Prostate gland (tissue), 2 donors: ENCODE measurements at regions not wholly inside any gene's neighbourhood (a gene's known extent, or its start where the extent isn't known, plus 50 kb on each side); places are given as distances from the start of the nearest gene placed in this dataset.

Source experiments
- DNase-seq: peaks from one replicate; pipeline ENCODE4 v3.0.0-alpha.2; 2019; ENCODE audit warnings: low spot score
- H3K27ac ChIP-seq, 2 donors: fragments of 200-600 bp; sonication (generic); 2 replicates each; pipeline ENCODE4 v1.5.1; 2017 to 2019
- H3K27me3 ChIP-seq: fragments of 200-600 bp; sonication (generic); replicated peaks from 2 replicates; pipeline ENCODE4 v1.5.1; 2019; ENCODE audit not compliant: insufficient read depth
- H3K36me3 ChIP-seq, 2 donors: fragments of 200-600 bp; sonication (generic); 1 replicate in 1 of 2; 2 replicates in 1 of 2; pipeline versions ENCODE4 v1.5.1 to v1.8.1; 2017 to 2019
- H3K4me1 ChIP-seq: fragments of 200-600 bp; sonication (generic); replicated peaks from 2 replicates; pipeline ENCODE4 v1.5.1; 2019
- H3K4me3 ChIP-seq, 2 donors: fragments of 200-600 bp; sonication (generic); 2 replicates each; pipeline ENCODE4 v1.5.1; 2017 to 2019
- H3K9me3 ChIP-seq: fragments of 200-600 bp; sonication (generic); 2 replicates; pipeline ENCODE4 v1.5.1; 2017
- POLR2A ChIP-seq: fragments of 450-650 bp; IDR thresholded peaks from one replicate; pipeline ENCODE4 v1.6.1; 2016; ENCODE audit warnings: antibody characterized with exemption, mild to moderate bottlenecking
- POLR2AphosphoS5 ChIP-seq: sonication (generic); formaldehyde crosslinking; IDR thresholded peaks from one replicate; pipeline ENCODE4 v1.6.1; 2017; ENCODE audit warnings: antibody characterized with exemption
- WGBS: methylation state at CpG from one replicate; pipeline ENCODE4 v1.1.5; 2018; 5-methylcytosine and 5-hydroxymethylcytosine counted together
- intact Hi-C: fragments of 100-400 bp; cut with DNase I; formaldehyde crosslinking; loops from one replicate; pipeline ENCODE4 v1.14.2; 2022
- TF ChIP-seq, protein P1 (sequence below), 4 experiments: fragments of 200-600 bp in 2 of 4; fragments of 450-650 bp in 2 of 4; sonication (generic) in 2 of 4; IDR thresholded peaks; 1 replicate in 3 of 4; 2 replicates in 1 of 4; pipeline ENCODE4 v1.5.1; 2016 to 2019; ENCODE audit warnings: antibody characterized with exemption in 4 of 4, mild to moderate bottlenecking in 2 of 4, moderate library complexity in 2 of 4

GRCh38 chr2:163471947-163472346 lies 263.9 kb downstream of the FIGN start:
- WGBS: 12% methylated on average over 1 of the region's 1 CpG
- no peak for DNase-seq
- H3K27me3 ChIP-seq: no peaks in the 10 kb centered on the region
- no peaks in the 10 kb centered on the region for H3K36me3 ChIP-seq
- intact Hi-C loops: no loop called here
- no peak overlapping the region for H3K27ac ChIP-seq
- TF ChIP-seq POLR2A: no peak
- TF ChIP-seq, protein P1, sequence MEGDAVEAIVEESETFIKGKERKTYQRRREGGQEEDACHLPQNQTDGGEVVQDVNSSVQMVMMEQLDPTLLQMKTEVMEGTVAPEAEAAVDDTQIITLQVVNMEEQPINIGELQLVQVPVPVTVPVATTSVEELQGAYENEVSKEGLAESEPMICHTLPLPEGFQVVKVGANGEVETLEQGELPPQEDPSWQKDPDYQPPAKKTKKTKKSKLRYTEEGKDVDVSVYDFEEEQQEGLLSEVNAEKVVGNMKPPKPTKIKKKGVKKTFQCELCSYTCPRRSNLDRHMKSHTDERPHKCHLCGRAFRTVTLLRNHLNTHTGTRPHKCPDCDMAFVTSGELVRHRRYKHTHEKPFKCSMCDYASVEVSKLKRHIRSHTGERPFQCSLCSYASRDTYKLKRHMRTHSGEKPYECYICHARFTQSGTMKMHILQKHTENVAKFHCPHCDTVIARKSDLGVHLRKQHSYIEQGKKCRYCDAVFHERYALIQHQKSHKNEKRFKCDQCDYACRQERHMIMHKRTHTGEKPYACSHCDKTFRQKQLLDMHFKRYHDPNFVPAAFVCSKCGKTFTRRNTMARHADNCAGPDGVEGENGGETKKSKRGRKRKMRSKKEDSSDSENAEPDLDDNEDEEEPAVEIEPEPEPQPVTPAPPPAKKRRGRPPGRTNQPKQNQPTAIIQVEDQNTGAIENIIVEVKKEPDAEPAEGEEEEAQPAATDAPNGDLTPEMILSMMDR (IDR thresholded peaks at IDR 0.05): no peak
- TF ChIP-seq POLR2AphosphoS5: no peak
- no peaks in the 10 kb centered on the region for H3K4me1 ChIP-seq
- H3K9me3 ChIP-seq: no peaks in the 10 kb centered on the region
- H3K4me3 ChIP-seq: no peak overlapping the region

- H3K27me3 ChIP-seq: no peaks in the 10 kb centered on the region
- TF ChIP-seq, protein P1 (IDR thresholded peaks at IDR 0.05): no peak
- TF ChIP-seq POLR2A (no peak), POLR2AphosphoS5 (no peak)
- no peaks in the 10 kb centered on the region for H3K9me3 ChIP-seq
- no peaks in the 10 kb centered on the region for H3K4me1 ChIP-seq
- intact Hi-C loops: no loop called here
- H3K36me3 ChIP-seq: no peaks in the 10 kb centered on the region
- no peak overlapping the region for H3K4me3 ChIP-seq
- no peak for DNase-seq
- H3K27ac ChIP-seq: no peak overlapping the region
- WGBS: 20% methylated on average over 3 of the region's 3 CpGs
Measured at GRCh38 chr2:163469561-163469962, 266.2 kb downstream of the FIGN start.

GRCh38 chr2:163467251-163467630 lies 268.6 kb downstream of the FIGN start:
- no peak overlapping the region for H3K27ac ChIP-seq

DNA sequence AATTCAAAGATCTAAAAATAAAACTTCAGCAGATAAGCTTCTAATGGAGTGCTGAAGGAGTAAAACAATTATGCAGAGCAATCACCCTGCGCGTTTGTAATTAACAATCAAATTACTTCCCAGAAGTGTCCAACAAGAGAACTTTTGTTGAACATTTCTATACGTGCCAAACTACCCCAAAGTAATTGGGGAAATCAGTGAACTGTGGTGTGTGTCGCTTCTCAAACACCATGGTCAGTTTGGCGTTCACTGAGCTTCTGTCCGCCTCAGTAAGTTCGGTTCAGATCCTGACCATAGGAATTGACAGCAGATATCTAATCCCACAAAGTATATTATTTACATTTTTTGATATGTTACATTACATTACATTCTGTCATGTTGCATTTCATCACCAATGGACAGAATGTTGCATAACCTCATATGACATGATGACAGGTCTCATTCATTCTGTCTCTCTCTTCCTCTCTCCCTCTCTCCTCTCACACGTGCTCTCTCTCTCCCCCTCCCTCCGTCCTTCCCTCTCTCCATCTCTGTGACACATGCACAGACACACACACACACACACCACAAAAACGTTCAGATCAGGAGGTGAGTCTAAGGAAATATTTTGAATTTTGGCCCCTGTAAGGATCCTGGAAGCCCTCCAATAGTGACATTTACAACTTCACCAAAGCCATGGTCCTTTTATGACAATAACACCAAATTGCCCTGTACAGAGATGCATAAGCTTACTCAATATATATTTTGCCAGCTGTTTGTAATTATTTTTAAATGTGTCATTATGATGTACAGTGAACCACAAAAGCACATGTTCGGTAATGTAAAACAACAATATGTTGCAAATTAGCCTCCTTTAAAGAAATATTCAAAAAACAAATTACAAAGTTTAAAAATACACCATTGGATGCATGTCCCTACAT lies 269.2 kb downstream of the FIGN start:
- H3K27ac ChIP-seq: no peak overlapping the region
- no peak for DNase-seq
- H3K9me3 ChIP-seq: no peaks in the 10 kb centered on the region
- no peaks in the 10 kb centered on the region for H3K36me3 ChIP-seq
- H3K4me3 ChIP-seq: no peak overlapping the region
- no peaks in the 10 kb centered on the region for H3K4me1 ChIP-seq
- 71% methylated on average over 11 of the region's 11 CpGs for WGBS
- TF ChIP-seq, protein P1 (IDR thresholded peaks at IDR 0.05): no peak
- intact Hi-C loops: no loop called here
- H3K27me3 ChIP-seq: no peaks in the 10 kb centered on the region

More at GRCh38 chr2:163467251-163467630, 268.6 kb downstream of the FIGN start:
- no peaks in the 10 kb centered on the region for H3K9me3 ChIP-seq
- WGBS: 76% methylated on average over 10 of the region's 10 CpGs
- intact Hi-C loops: no loop called here
- H3K27me3 ChIP-seq: no peaks in the 10 kb centered on the region
- H3K36me3 ChIP-seq: no peaks in the 10 kb centered on the region
- no peak for TF ChIP-seq POLR2A
- TF ChIP-seq, protein P1 (IDR thresholded peaks at IDR 0.05): no peak
- TF ChIP-seq POLR2AphosphoS5: no peak
- no peak for DNase-seq
- no peak overlapping the region for H3K4me3 ChIP-seq
- no peaks in the 10 kb centered on the region for H3K4me1 ChIP-seq

DNA sequence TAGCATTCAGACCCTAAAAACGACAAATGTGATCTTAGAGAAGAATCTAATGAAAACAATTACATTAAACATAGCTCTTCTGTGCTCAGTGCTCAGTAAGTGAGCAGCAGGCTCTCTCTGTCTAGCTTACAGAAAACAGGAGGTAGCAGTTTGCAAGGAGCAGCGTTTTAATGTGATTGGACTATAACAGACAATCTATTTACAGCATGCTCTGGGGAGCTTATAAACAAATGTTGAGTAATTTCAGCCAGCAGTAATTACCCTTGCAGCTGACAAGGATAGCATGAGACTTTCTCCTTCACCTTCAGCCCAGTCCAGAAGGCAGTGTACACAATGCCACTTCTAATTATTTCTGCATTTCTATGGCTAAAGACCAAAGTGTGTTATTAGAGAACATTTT lies 270.4 kb downstream of the FIGN start:
- no peaks in the 10 kb centered on the region for H3K36me3 ChIP-seq
- no peaks in the 10 kb centered on the region for H3K27me3 ChIP-seq
- intact Hi-C loops: no loop called here
- no peaks in the 10 kb centered on the region for H3K4me1 ChIP-seq
- no peak overlapping the region for H3K4me3 ChIP-seq
- H3K27ac ChIP-seq: no peak overlapping the region
- no peaks in the 10 kb centered on the region for H3K9me3 ChIP-seq
- TF ChIP-seq, protein P1 (IDR thresholded peaks at IDR 0.05): no peak
- TF ChIP-seq POLR2AphosphoS5 (no peak), POLR2A (no peak)
- no peak for DNase-seq
- whole genome bisulfite sequencing: 10% methylated on average over 2 of the region's 2 CpGs
